ENCODE measurements at regions not wholly inside any gene's neighbourhood (a gene's known extent, or its start where the extent isn't known, plus 50 kb on each side); places are given as distances from the start of the nearest gene placed in this dataset.
"Not testable (repeated sequence)": the region's sequence is repeated elsewhere in the genome, so short reads cannot be mapped to it uniquely, and the experiment has no call there.

GRCh38 chr6:87766211-87766610, 64.2 kb upstream of the AKIRIN2 start:
- Histone ChIP-seq H3K27me3 (ENCODE audit: control insufficient read depth in 1 of 2, insufficient read depth in 2 of 2, low read length in 2 of 2) (no peaks in the 10 kb centered on the region), H3K36me3 (ENCODE audit: control insufficient read depth in 2 of 2, insufficient read depth in 2 of 2, low read length in 2 of 2) (no peaks in the 10 kb centered on the region), H3K4me3 (ENCODE audit: low read length in 2 of 2) (no peak overlapping the region), H3K9ac (ENCODE audit: low read length in 2 of 2) (no peak overlapping the region), H3K4me1 (ENCODE audit: control insufficient read depth, insufficient read depth, low read length) (no peaks in the 10 kb centered on the region), H3K9me3 (ENCODE audit: control insufficient read depth in 2 of 2, low read length in 2 of 2) (no peaks in the 10 kb centered on the region), H3K27ac (ENCODE audit: low read length) (no peak overlapping the region)

GRCh38 chr6:87763901-87764300, 61.9 kb upstream of the AKIRIN2 start:
- H3K9ac ChIP-seq (ENCODE audit: low read length in 2 of 2): no peak overlapping the region
- no peaks in the 10 kb centered on the region for H3K27me3 ChIP-seq (ENCODE audit: control insufficient read depth in 1 of 2, insufficient read depth in 2 of 2, low read length in 2 of 2)
- no peaks in the 10 kb centered on the region for H3K36me3 ChIP-seq (ENCODE audit: control insufficient read depth in 2 of 2, insufficient read depth in 2 of 2, low read length in 2 of 2)

DNA sequence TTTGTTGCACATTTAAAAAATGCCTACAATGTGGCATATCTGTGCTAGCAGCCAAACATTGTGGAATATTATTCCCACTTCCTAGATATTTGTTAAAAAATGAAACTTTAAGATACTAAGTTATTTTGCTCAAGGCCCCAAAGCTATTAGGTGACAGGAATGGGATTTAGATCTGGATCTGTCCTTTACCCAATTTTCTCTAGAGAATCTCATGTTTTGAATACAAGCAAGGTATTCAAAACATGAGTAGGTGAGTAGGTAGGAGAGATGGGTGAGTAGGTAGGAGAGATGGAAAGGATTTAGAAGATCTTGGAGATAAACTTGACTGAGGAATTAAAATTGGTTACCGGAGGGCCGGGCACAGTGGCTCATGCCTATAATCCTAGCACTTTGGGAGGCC, 61.2 kb upstream of the AKIRIN2 start:
- Histone ChIP-seq H3K27ac (ENCODE audit: low read length) (no peak overlapping the region), H3K4me3 (ENCODE audit: low read length in 2 of 2) (no peak overlapping the region), H3K36me3 (ENCODE audit: control insufficient read depth in 2 of 2, insufficient read depth in 2 of 2, low read length in 2 of 2) (no peaks in the 10 kb centered on the region), H3K4me1 (ENCODE audit: control insufficient read depth, insufficient read depth, low read length) (no peaks in the 10 kb centered on the region), H3K9ac (ENCODE audit: low read length in 2 of 2) (no peak overlapping the region), H3K27me3 (ENCODE audit: control insufficient read depth in 1 of 2, insufficient read depth in 2 of 2, low read length in 2 of 2) (no peaks in the 10 kb centered on the region), H3K9me3 (ENCODE audit: control insufficient read depth in 2 of 2, low read length in 2 of 2) (no peaks in the 10 kb centered on the region)

More at GRCh38 chr6:87763901-87764300, 61.9 kb upstream of the AKIRIN2 start:
- Histone ChIP-seq H3K4me1 (ENCODE audit: control insufficient read depth, insufficient read depth, low read length) (no peaks in the 10 kb centered on the region), H3K4me3 (ENCODE audit: low read length in 2 of 2) (no peak overlapping the region), H3K9me3 (ENCODE audit: control insufficient read depth in 2 of 2, low read length in 2 of 2) (no peaks in the 10 kb centered on the region), H3K27ac (ENCODE audit: low read length) (no peak overlapping the region)

- no peak overlapping the region for H3K9ac ChIP-seq (ENCODE audit: low read length in 2 of 2)
Observed at GRCh38 chr6:87762116-87762515, 60.1 kb upstream of the AKIRIN2 start.

GRCh38 chr6:87757792-87758191, 55.8 kb upstream of the AKIRIN2 start:
- H3K9ac ChIP-seq (ENCODE audit: low read length in 2 of 2): no peak overlapping the region
- no peak overlapping the region for H3K27ac ChIP-seq (ENCODE audit: low read length)
- H3K27me3 ChIP-seq (ENCODE audit: control insufficient read depth in 1 of 2, insufficient read depth in 2 of 2, low read length in 2 of 2): no peaks in the 10 kb centered on the region
- H3K4me1 ChIP-seq (ENCODE audit: control insufficient read depth, insufficient read depth, low read length): no peaks in the 10 kb centered on the region
- H3K4me3 ChIP-seq (ENCODE audit: low read length in 2 of 2): no peak overlapping the region
- H3K9me3 ChIP-seq (ENCODE audit: control insufficient read depth in 2 of 2, low read length in 2 of 2): no peaks in the 10 kb centered on the region
- no peaks in the 10 kb centered on the region for H3K36me3 ChIP-seq (ENCODE audit: control insufficient read depth in 2 of 2, insufficient read depth in 2 of 2, low read length in 2 of 2)

More at GRCh38 chr6:87762116-87762515, 60.1 kb upstream of the AKIRIN2 start:
- no peak overlapping the region for H3K27ac ChIP-seq (ENCODE audit: low read length)
- H3K4me1 ChIP-seq (ENCODE audit: control insufficient read depth, insufficient read depth, low read length): no peaks in the 10 kb centered on the region
- H3K27me3 ChIP-seq (ENCODE audit: control insufficient read depth in 1 of 2, insufficient read depth in 2 of 2, low read length in 2 of 2): no peaks in the 10 kb centered on the region
- no peak overlapping the region for H3K4me3 ChIP-seq (ENCODE audit: low read length in 2 of 2)
- H3K9me3 ChIP-seq (ENCODE audit: control insufficient read depth in 2 of 2, low read length in 2 of 2): no peaks in the 10 kb centered on the region
- no peaks in the 10 kb centered on the region for H3K36me3 ChIP-seq (ENCODE audit: control insufficient read depth in 2 of 2, insufficient read depth in 2 of 2, low read length in 2 of 2)

- Histone ChIP-seq H3K9me3 (ENCODE audit: control insufficient read depth in 2 of 2, low read length in 2 of 2) (no peaks in the 10 kb centered on the region), H3K4me3 (ENCODE audit: low read length in 2 of 2) (no peak overlapping the region), H3K27ac (ENCODE audit: low read length) (no peak overlapping the region), H3K36me3 (ENCODE audit: control insufficient read depth in 2 of 2, insufficient read depth in 2 of 2, low read length in 2 of 2) (no peaks in the 10 kb centered on the region), H3K27me3 (ENCODE audit: control insufficient read depth in 1 of 2, insufficient read depth in 2 of 2, low read length in 2 of 2) (no peaks in the 10 kb centered on the region), H3K9ac (ENCODE audit: low read length in 2 of 2) (no peak overlapping the region), H3K4me1 (ENCODE audit: control insufficient read depth, insufficient read depth, low read length) (no peaks in the 10 kb centered on the region)
Observed at GRCh38 chr6:87756858-87757257, 54.8 kb upstream of the AKIRIN2 start.

DNA sequence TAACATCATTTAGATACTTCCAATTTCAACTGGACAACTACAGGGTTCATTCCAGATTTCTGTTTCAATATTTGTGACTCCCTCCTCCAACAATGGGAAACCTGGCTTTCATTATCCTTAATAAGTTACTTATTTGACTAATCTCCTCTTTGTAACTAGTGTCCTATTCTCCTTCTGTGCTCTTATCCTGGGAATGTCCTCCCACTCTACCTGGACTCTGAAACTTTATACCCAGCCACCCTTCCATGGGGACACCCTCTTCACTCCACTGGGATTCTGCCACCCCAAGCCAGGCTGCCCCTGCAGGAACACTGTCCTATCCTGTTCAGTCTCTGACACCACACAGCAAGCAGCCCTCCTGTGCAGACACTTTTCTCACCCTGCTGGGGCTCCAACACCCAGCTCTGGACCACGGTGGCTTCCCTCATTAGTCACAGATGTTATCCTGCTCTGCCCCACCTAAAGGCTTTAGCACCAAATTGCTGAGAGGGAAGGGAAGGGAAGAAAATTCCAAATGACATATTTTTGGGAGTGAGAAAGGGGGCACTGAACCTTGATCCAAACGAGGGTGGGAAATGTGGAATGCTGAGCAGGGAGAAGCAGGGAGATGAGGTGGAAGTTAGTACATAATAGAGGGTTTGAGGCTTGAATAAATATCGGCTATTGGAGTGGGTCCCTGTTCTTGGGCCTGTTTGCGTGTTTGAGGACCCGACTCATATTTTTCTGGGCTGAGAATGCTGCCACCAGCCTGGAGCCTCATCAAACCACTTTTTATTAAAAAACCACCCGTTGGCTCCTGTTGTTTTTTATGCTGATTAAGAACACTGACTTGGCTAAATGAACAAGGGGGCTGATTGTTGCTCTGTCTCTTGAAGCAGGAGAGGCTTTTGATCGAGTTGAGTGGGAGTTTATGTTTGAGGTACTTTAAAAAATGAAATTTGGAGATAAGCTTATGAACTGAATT, 54.0 kb upstream of the AKIRIN2 start:
- H3K9ac ChIP-seq (ENCODE audit: low read length in 2 of 2): no peak overlapping the region
- no peaks in the 10 kb centered on the region for H3K36me3 ChIP-seq (ENCODE audit: control insufficient read depth in 2 of 2, insufficient read depth in 2 of 2, low read length in 2 of 2)
- H3K27me3 ChIP-seq (ENCODE audit: control insufficient read depth in 1 of 2, insufficient read depth in 2 of 2, low read length in 2 of 2): no peaks in the 10 kb centered on the region
- H3K4me1 ChIP-seq (ENCODE audit: control insufficient read depth, insufficient read depth, low read length): no peaks in the 10 kb centered on the region
- H3K27ac ChIP-seq (ENCODE audit: low read length): no peak overlapping the region
- no peak overlapping the region for H3K4me3 ChIP-seq (ENCODE audit: low read length in 2 of 2)
- H3K9me3 ChIP-seq (ENCODE audit: control insufficient read depth in 2 of 2, low read length in 2 of 2): no peaks in the 10 kb centered on the region

DNA sequence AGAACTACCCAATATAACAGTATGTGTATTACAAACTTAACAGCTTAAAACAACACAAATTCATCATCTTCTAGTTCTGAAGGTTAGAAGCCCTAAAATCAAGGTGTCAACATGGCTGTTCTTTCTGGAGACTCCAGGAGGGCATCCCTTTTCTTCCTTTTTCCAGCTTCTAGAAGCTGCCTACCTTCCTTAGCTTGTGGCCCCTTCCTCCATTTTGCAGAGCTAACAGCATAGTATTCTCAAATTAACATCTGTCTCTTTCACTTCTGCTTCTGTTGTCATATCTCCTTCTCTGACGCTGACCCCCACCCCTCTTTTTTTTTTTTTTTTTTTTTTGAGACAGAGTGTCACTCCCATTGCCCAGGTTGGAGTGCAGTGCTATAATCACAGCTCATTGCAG, 52.8 kb upstream of the AKIRIN2 start:
- Histone ChIP-seq H3K4me3 (ENCODE audit: low read length in 2 of 2) (no peak overlapping the region), H3K9me3 (ENCODE audit: control insufficient read depth in 2 of 2, low read length in 2 of 2) (no peaks in the 10 kb centered on the region), H3K27ac (ENCODE audit: low read length) (no peak overlapping the region), H3K36me3 (ENCODE audit: control insufficient read depth in 2 of 2, insufficient read depth in 2 of 2, low read length in 2 of 2) (no peaks in the 10 kb centered on the region), H3K4me1 (ENCODE audit: control insufficient read depth, insufficient read depth, low read length) (no peaks in the 10 kb centered on the region), H3K27me3 (ENCODE audit: control insufficient read depth in 1 of 2, insufficient read depth in 2 of 2, low read length in 2 of 2) (no peaks in the 10 kb centered on the region), H3K9ac (ENCODE audit: low read length in 2 of 2) (no peak overlapping the region)

DNA sequence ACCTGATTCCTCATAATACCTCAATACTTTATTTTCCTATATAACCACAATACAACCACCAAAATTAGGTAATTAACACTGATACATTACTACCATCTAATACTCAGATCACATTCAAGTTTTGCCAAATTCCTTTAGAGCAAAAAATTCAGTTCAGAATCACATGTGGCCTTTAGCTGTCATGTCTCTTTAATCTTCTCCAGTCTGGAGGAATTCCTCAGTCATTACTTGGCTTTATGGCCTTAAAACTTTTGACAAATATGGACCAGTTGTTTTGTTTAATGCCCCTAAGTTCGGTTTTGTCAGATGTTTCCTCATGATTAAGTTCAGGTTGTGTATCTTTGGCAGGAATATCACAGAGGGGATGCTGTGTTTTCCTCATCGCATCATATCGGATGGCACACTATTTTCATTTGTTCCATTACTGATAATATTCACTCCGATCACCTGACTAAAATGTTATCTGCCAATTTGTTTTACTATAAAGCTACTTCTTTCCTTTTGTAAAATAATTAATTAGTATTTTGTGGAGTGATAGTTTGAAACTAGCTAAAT, 51.2 kb upstream of the AKIRIN2 start:
- Histone ChIP-seq H3K27me3 (ENCODE audit: control insufficient read depth in 1 of 2, insufficient read depth in 2 of 2, low read length in 2 of 2) (no peaks in the 10 kb centered on the region), H3K36me3 (ENCODE audit: control insufficient read depth in 2 of 2, insufficient read depth in 2 of 2, low read length in 2 of 2) (no peaks in the 10 kb centered on the region), H3K4me1 (ENCODE audit: control insufficient read depth, insufficient read depth, low read length) (no peaks in the 10 kb centered on the region), H3K27ac (ENCODE audit: low read length) (no peak overlapping the region), H3K9me3 (ENCODE audit: control insufficient read depth in 2 of 2, low read length in 2 of 2) (no peaks in the 10 kb centered on the region), H3K4me3 (ENCODE audit: low read length in 2 of 2) (no peak overlapping the region), H3K9ac (ENCODE audit: low read length in 2 of 2) (no peak overlapping the region)

DNA sequence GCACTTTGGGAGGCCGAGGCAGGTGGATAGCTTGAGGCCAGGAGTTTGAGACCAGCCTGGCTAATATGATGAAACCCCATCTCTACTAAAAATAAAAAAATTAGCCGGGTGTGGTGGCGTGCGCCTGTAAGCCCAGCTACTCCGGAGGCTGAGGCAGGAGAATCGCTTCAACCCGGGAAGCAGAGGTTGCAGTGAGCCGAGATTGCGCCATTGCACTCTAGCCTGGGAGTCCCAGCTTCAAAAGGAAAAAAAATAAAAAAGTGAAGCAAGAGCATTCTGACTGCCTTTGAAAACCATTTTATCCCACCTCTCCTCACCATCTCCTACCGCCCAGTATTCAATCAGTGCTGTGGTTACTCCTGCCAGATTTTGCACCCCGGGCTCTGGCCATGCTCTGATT, 50.5 kb upstream of the AKIRIN2 start:
- H3K4me1 ChIP-seq (ENCODE audit: control insufficient read depth, insufficient read depth, low read length); H3K9ac ChIP-seq (ENCODE audit: low read length in 2 of 2); H3K36me3 ChIP-seq (ENCODE audit: control insufficient read depth in 2 of 2, insufficient read depth in 2 of 2, low read length in 2 of 2); H3K9me3 ChIP-seq (ENCODE audit: control insufficient read depth in 2 of 2, low read length in 2 of 2); H3K27ac ChIP-seq (ENCODE audit: low read length); H3K27me3 ChIP-seq (ENCODE audit: control insufficient read depth in 1 of 2, insufficient read depth in 2 of 2, low read length in 2 of 2); H3K4me3 ChIP-seq (ENCODE audit: low read length in 2 of 2): not testable (repeated sequence)
